NCI-H187 treated with DMSO at 0.1 percent for 48 hours (cell line): ENCODE measurements at regions not wholly inside any gene's neighbourhood (a gene's known extent, or its start where the extent isn't known, plus 50 kb on each side); places are given as distances from the start of the nearest gene placed in this dataset.

Experiments used
- DNase-seq: peaks from one replicate; lab custom pipeline; 2025; lab: John Stamatoyannopoulos, UW

DNA sequence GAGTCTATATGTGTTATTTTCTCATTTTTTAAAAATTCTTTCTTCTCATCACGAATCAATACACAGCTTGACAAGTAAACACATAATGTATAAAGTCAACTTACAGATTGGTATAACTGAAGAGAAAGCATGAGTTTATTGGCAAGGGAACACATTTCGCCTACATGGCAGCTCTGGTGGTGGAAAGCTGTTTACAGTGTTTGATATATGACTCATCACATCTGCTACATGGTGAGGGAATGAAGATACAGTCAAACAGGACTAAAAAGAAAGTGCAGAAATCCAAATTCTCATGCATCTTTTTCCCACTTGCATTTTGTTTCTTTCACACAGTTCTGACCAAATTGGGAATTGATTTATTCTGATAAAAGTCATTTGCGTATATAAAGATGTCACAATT is 122.2 kb upstream of the ADGRL4 start:
- no peak for DNase-seq

DNA sequence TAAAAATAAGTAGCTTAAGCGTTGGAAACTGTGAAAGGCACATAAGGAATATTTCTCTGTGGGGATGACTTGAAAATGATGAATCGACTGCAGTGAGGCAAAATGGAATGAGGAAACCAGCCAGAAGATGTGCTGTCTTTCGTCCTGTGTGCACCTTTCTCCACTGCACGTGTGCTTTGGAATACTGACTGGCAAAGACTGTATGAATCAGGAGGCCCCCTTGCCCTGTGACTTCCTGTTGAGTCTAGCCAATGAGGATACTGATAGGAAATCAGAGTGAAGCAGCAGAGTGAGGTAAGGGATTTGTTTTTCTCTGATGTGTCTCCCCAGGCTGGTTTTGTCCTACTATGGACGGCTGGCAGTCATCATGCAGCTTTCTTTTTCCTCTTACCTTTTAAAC is 118.2 kb upstream of the ADGRL4 start:
- DNase-seq: no peak

DNA sequence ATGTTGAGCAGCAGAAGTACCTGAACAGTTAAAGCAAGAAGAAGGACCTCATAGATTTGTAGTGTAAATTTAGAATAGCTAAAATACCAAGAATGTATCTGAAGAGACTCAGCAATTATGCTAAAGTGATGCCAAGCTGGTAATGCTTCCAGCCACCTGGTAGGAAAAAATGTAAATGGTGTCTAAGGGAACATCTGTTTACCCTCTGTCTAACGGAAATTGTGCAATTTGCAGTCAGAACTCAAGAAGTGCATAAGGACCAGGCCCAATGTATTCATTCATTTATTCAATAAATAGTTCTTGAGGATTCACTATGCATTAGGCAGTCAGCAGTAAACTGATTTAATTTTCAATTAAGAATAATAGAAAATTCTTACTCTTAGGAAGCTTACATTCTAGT is 116.0 kb upstream of the ADGRL4 start:
- DNase-seq: no peak

DNA sequence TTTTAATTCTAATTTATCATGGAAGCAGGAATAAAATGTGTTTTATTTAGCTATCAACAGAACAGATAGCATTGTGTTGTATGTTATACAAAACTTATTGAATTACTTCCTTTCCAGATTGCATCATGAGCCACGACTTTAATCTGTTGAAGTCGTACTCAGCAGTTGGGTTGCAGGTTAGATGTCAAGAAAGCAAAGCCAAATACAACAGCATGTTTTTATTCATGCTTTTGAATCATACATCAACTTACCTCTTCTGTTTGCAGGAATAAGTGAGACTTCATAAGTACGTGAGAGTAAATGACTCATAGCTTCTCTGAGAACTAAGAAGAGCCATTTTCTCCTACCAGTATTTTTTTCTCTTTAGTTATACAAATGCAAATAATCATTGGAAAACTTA is 110.8 kb upstream of the ADGRL4 start:
- DNase-seq: no peak

GRCh38 chr1:79113836-79114235 is 107.3 kb upstream of the ADGRL4 start:
- no peak for DNase-seq

- DNase-seq: no peak
These were observed 104.2 kb upstream of the ADGRL4 start for GRCh38 chr1:79110749-79111148.

DNA sequence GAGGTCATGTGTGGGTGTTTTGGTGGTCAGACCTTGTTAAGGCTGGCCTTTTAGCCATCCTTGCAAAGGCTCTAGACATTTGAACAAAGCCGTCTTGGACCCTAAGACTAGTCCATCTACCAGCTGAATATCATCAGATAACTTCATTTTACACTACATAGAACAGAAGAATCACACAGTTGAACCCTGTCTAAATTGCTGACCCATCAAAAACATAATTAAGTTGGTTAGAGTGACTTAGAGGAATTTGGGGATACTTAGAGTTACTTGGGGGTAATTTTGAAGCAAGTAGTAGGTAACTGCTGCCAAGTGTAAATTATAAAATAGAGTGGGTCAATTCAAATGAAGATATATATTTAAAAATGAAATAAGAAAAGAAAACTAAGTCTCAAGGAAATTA is 102.9 kb upstream of the ADGRL4 start:
- no peak for DNase-seq

- DNase-seq: no peak
These were observed 99.0 kb upstream of the ADGRL4 start for GRCh38 chr1:79105500-79105899.

- DNase-seq: no peak
These were observed 98.1 kb upstream of the ADGRL4 start for GRCh38 chr1:79104617-79105016.

GRCh38 chr1:79100385-79100784 is 93.9 kb upstream of the ADGRL4 start:
- DNase-seq: no peak

DNA sequence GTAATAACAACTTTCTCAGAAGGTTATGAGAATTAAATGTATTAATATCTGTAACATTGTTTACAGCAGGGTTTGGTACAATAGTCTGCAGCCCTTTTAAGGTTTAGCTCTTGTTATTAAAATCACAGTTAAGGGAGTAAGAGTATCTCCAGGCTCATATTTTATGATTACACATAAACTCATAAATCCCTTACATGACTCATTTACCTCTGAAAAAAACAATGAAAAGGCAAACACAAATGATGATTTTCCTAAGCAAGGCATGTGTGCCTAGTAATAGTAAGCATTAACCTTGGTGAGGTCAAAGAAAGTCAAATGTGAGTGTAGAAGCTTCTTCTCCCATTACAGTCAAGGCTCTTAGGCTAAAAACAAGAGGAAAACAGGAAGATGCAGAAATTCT is 84.5 kb upstream of the ADGRL4 start:
- DNase-seq: no peak

DNA sequence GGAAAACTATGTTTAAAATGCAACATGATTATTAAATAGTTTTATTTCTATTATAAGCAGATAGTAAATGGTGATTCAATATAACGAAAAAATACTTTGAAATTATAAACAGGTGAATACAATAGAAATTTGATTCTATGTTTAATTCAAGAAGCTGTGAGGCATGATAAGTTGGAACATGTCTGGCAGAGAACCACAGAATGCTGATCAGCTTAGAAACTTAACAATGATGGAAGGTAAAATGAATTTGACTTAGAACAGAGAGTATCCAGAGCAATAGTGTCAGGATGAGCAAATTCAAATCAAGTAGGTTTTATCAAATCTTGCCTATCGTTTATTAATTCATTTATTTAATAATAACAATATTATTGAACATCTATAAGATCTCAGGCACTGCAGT is 83.4 kb upstream of the ADGRL4 start:
- DNase-seq: no peak

GRCh38 chr1:79082233-79082632 is 75.7 kb upstream of the ADGRL4 start:
- DNase-seq: no peak

DNA sequence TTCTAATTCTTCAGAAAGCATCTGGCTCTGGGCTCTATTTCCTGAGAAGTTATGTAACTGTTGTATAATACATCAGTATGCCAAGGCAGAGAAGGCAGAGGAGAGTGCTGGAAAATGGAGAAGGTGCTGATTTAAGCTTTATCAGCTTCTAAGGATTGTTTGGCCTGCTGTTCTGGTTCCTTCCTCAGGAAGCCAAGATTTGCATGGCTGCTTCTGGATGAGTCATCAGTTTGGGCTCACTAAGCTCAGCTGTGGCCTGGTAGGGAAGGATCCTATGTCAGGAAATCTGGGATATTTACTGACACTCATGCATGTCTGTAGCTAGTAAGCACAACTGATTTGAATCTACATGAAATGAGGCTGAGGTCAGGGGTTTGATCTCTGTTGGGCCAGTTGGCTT is 73.2 kb upstream of the ADGRL4 start:
- no peak for DNase-seq

DNA sequence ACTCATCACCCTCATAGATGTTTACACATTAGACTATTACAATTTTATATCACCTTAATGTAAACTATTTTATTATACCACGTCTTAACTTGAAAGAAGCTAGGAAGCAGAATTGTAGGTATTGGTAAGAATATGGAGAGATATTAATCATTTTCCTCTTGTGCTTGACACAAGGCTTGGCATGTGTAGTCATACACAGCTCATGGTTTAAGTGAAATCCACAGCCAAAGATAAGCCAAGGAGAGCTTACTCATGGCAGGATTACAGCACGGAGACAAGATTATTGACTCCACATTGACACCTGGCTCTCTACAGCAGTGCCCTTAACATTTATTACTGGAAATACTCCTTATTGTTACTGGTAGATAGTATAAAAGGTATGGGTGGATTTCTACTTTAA is 68.4 kb upstream of the ADGRL4 start:
- no peak for DNase-seq

DNA sequence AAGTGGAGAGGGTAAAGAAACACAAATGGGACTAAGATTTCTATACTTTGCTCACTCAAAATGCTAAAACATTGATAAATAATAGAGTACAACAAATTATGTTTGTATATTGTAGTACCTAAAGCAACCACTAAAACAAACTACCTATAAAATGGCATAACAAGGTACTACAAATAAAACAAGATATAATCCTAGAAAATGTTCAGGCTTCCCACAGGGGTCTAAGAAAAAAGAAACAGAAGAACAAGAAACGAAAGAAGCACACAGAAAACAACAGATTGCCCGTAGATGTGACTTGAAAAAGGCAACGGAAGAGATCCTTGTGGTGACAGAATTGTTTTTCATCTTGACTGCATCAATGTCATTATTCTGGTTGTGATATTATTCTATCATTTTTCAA is 63.3 kb upstream of the ADGRL4 start:
- no peak for DNase-seq

- no peak for DNase-seq
These were observed 52.8 kb upstream of the ADGRL4 start for GRCh38 chr1:79059341-79059740.
